ENCODE measurements at regions not wholly inside any gene's neighbourhood (a gene's known extent, or its start where the extent isn't known, plus 50 kb on each side); places are given as distances from the start of the nearest gene placed in this dataset.

DNA sequence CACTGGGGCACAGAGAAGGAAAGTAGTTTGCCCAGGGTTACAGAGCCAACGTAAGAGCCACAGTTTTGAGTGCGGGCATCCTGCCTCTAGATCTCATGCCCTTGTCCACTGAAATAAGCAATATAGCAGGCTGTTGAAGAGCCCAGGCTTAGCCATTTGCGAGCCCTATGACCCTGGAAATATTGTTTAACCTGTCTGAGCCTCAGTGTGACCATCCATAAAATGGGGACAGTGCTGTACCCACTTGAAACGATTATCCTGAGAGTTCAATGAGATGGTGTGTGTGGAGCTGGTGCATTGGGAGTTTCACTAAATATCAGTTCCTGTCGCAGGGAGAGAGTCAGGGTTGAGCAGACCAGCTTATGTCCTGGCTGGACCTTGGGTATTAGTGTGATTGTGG lies 173.1 kb upstream of the KCNG1 start:
- FAIRE-seq = no peak

DNA sequence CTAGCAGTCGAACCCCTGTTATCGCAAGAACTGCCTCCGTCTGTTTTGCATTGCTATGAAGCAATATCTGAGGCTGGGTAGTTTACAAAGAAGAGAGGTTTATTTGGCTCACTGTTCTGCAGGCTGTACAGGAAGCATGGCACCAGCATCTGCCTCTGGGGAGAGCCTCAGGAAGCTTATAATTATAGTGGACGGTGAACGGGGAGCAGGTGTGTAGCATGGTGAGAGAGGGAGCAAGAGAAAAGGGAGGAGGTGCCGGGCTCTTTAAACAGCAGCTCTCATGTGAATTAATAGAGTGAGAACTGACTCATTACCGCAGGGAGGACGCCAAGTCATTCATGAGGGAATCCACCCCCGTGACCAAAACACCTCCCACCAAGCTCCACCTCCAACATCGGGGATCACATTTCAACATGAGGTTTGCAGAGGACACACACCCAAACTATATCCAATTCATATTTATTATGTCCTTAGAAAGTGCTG lies 172.6 kb upstream of the KCNG1 start:
- FAIRE-seq = no peak
- no peak for DNase-seq (ENCODE audit: insufficient read length, low spot score)

More for the DNA sequence above, 173.1 kb upstream of the KCNG1 start:
- DNase-seq (ENCODE audit: insufficient read length, low spot score) = no peak

DNA sequence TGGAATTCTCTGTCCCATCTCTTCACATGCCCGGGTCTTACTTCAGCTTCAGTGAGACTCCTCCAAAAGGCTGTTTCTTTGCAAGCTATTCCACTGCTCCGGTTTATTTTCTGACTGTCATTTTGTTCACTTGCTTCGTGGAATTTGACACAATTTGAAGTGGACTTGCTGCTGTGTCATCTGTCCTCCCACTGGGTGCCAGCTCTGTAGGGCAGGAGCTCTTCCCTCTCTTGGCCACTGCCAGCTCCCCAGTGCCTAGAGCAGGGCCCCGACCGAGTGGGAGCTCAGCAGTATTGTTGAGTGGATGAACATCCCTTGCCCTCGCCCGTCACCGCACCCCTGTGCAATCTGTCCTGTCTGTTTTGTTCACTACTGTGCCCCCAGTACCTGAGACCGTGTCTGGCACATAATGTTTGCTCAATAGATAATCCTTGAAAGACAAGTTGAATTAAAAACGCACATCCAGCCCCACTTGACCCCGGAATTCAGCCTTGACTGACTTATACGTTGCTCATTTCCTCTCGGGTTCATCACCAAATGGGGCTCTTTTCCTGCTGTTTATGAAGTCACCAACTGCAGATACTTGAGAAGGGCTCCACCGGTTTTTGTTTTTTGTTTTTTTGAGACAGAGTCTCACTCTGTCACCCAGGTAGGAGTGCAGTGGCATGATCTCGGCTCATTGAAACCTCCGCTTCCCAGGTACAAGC lies 170.3 kb upstream of the KCNG1 start:
- FAIRE-seq (peak; percentile 97), DNase-seq (ENCODE audit: insufficient read length, low spot score) (peak; percentile 63)

GRCh38 chr20:51190783-51191180 lies 167.9 kb upstream of the KCNG1 start:
- DNase-seq (ENCODE audit: insufficient read length, low spot score) = no peak
- FAIRE-seq = peak; percentile 83

DNA sequence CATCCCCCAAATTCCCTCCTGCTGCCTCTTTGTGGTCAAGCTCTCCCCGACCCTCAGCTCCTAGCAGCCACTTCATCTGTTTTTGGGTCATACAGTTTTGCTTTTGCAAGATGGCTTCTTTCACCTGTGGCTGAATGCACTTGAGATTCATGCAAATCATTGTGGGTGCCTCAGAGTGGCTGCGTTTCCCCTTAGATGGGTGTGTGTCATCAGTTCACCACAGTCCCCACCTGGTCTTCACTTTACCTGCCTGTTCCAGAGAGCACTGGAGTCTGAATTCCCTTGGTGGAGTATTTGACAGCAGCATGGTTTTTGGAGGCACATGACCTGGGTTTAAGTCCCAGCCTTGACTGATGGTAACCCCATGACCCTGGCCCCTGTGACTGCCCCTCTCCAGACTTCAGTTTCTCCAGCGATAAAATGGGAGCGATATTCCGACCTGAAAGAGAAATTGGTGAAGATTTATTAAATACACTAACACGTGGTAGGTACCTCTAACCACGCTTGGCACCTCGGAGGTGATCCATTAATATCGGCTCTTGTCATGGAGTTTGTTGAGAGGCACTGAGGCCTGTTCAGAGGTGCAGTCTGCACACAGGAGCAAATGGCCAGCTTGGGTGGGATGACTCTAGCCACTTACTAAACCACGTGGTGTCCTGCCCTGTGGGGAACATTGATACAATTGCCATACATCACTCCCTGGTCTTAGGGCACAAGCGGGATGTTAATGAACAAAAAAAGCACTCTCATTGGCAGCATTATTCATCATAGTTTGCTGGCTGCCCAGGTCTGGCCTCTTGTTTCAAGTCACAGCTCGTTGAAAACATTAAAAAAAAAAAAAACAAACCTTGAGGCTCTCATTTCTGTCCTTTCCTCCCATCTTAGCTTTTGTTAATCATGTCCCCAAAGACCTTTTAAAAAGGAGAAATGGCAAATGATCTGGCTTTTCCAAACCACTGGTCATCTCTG lies 167.2 kb upstream of the KCNG1 start:
- DNase-seq (ENCODE audit: insufficient read length, low spot score) (no peak), FAIRE-seq (peak; percentile 71)

DNA sequence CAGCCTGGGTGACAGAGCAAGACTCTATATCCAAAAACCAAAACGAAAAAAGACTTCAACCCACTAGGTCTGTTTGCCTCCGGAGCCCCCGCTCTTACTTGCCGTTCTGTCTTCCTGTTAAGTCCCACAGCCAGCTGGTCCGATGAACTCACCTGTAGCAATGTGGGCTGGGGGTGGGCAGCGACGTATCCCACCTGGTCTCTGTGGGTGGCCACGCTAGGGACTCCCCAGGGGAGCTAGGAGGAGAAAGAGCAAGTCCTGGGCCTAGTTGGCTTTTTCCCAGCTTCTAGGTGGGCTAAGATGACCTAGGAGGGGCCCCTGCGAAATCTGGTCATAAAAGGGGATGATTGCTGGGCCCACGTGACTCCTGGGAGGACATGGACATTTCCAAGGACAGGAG lies 166.0 kb upstream of the KCNG1 start:
- FAIRE-seq = no peak
- DNase-seq (ENCODE audit: insufficient read length, low spot score) = no peak

GRCh38 chr20:51187261-51187660 lies 164.4 kb upstream of the KCNG1 start:
- DNase-seq (ENCODE audit: insufficient read length, low spot score) (no peak), FAIRE-seq (no peak)

DNA sequence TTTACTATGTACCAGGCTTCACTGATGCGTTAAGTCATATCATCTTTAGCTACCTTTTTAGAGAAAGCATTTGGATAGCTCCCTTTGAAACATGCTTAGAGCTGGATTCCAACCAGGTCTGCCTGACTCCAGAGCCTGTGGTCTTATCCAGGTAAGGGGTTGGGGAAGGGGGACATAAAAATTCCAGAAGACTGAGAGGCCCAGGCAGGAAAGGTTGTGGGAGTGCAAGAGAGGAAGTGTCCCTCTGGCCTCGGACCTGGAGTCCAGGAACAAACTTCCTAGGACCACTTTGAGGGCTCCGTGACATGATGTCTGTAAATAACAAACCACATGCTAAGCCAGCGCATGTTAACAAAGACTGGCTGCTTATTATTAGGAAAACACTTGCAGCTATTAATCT lies 163.0 kb upstream of the KCNG1 start:
- DNase-seq (ENCODE audit: insufficient read length, low spot score) (no peak), FAIRE-seq (no peak)

DNA sequence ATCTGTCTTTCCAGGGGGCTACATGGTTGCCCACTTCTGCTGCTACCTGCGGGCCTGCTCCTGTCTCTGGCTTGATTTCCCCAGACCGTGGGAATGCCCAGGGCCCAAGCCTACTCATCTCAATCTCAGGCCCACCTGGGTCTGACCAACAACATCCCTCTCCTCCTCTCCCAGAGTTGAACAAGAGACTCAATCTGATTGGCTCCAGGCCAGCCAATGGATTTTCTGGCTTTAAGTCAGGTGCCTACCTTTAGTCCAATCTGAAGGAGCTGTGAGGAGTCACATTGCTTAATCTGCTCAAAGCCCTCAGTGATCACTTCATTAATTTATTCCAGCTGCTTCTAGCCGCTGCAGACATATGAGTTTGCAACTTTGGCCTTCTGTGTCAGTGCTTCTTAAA lies 162.4 kb upstream of the KCNG1 start:
- FAIRE-seq (no peak), DNase-seq (ENCODE audit: insufficient read length, low spot score) (no peak)

- no peak for FAIRE-seq
- peak; percentile 52 for DNase-seq (ENCODE audit: insufficient read length, low spot score)
Observed at GRCh38 chr20:51184289-51184688, 161.4 kb upstream of the KCNG1 start.

GRCh38 chr20:51183451-51183850 lies 160.5 kb upstream of the KCNG1 start:
- peak; percentile 69 for DNase-seq (ENCODE audit: insufficient read length, low spot score)
- FAIRE-seq = peak; percentile 44

- peak; percentile 36 for FAIRE-seq
- no peak for DNase-seq (ENCODE audit: insufficient read length, low spot score)
Observed at GRCh38 chr20:51182571-51182970, 159.7 kb upstream of the KCNG1 start.

DNA sequence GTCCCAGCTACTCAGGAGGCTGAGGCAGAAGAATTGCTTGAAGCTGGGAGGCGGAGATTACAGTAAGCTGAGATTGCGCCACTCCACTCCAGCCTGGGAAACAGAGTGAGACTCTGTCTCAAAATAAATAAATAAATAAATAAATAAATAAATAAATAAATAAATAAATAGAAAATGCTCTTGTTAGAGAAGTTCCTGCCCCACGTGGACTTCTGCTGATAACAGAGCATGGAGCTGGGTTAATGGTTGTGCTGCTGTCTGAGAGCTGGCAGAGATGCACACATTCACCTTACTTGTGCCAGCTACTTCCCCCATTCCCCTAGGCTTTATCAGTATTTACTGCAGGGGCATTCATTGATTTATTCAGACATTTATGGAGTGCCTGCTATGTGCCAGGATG lies 155.2 kb upstream of the KCNG1 start:
- DNase-seq (ENCODE audit: insufficient read length, low spot score) (no peak), FAIRE-seq (peak; percentile 64)

DNA sequence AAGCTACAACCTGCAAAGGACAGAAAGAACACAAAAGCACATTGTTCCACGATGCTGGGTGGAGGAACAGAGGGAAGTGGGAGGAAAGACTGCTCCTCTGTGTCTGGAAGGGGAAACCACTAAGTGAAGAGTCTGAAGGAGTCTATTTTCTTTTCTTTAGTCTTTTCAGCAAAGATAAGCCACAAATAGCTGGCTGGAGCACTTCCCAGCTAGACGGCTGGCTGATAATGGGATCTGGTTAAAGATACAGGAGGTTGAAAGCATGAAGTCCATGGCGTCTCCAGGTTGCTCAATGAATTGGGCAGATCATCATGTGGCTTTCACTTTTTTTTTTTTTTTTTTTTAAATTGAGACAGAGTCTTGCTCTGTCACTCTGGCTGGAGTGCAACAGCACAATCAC lies 154.0 kb upstream of the KCNG1 start:
- no peak for DNase-seq (ENCODE audit: insufficient read length, low spot score)
- FAIRE-seq = no peak

GRCh38 chr20:51176446-51176845 lies 153.5 kb upstream of the KCNG1 start:
- FAIRE-seq (no peak), DNase-seq (ENCODE audit: insufficient read length, low spot score) (no peak)

DNA sequence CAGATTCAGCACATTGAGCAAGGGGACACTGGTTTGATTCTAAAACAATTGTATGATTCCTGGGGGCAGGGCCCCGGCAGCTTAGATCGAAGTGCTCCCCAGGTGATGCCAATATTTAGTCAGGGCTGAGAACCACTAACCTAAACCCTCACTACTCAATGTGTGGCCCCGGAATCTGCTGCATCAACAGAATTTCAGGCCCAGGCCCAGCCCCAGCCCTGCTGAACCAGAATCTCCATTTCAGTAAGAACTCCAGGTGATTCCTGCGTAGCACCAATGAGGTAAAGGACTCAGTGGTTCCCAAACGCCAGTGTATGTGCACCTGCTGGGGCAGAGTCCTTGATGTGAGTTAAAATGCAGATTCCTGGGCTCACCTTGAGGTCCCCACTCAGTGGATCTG lies 152.8 kb upstream of the KCNG1 start:
- no peak for DNase-seq (ENCODE audit: insufficient read length, low spot score)
- peak; percentile 4 for FAIRE-seq

GRCh38 chr20:51175156-51175555 lies 152.2 kb upstream of the KCNG1 start:
- no peak for DNase-seq (ENCODE audit: insufficient read length, low spot score)
- no peak for FAIRE-seq

DNA sequence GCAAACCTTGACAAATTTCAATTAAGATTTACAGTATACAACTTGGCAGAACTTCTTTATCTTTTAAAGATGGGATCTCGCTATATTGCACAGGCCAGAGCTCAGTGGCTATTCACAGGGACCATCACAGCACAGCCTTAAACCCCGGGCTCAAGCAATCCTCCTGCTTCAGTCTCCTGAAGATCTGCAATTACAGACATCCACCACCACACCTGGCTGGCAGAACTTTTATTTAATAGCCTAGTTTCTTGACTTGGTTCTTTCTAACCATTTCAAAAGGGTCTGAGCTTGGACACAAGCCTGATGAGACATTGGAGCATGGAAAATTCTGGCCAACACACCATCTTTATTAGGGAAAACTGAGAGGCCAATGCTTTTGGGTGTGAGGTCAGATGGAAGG lies 151.6 kb upstream of the KCNG1 start:
- DNase-seq (ENCODE audit: insufficient read length, low spot score) (no peak), FAIRE-seq (peak; percentile 74)

DNA sequence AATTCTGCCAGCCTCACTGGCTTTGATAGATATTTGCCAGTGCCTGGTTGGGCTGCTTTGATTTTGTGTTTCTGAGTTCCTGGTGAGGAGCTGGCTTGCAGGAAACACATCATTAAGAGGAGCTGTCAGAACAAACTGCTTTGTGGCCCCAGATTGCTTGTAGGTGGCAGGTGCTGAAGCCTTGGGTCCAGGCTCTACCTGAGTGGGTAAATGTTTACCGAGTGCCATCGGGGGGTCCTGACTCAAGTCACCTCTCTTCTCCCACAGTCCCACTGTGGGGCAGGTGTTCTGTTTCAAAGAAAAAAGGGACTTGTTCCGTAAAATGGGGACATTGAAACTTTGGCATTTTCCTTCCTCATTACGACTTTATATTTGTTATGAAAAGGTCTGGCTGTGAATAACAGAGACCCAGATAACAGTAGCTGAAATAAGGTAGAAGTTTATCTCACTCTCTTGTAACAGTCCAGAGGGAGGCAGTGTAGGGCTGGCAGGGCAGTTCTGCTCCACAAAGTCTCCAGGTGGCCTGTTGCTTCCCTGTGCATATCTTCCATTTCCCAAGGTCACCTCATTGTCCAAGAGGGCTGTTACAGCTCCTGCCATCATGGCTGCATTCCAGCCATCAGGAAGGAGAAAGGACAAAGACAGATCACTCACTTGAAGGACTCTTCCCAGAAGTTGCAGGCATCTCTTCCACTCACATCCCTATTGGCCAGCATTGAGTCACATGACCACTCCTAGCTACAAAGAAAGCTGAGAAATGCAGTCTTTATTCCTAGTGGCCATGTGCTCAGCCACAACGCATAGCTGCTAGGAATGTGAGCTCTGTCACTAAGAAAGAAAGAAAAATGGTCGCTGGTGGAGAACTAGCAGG lies 149.9 kb upstream of the KCNG1 start:
- DNase-seq (ENCODE audit: insufficient read length, low spot score) = no peak
- FAIRE-seq = peak; percentile 73

GRCh38 chr20:51171141-51171540 lies 148.2 kb upstream of the KCNG1 start:
- no peak for FAIRE-seq
- DNase-seq (ENCODE audit: insufficient read length, low spot score) = no peak

DNA sequence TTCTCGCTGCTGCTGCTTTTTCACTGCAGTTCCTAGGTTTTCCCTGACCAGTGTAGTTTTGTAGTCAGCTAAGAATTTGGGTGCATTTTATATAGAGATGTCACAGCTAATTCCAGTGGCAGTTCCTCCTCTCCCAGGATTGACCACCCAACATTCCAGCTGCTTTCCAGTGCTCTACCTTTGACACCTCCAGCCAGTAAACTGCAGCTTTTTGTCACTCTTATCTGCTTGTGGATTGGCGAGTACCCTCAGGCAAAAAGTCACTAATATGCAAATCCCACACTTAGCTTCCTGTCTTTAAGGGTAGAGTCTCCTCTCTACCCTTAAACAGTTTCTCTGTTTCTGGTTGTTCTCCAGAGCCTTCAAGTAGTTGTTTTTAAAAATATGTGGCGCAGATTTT lies 146.9 kb upstream of the KCNG1 start:
- no peak for DNase-seq (ENCODE audit: insufficient read length, low spot score)
- no peak for FAIRE-seq

Measured in HTR-8/SVneo (cell line).